ENCODE measurements at regions not wholly inside any gene's neighbourhood (a gene's known extent, or its start where the extent isn't known, plus 50 kb on each side); places are given as distances from the start of the nearest gene placed in this dataset.

GRCh38 chr1:61531716-61532115 is 193.2 kb downstream of the TM2D1 start:
- ChIA-PET CTCF (no interaction called here), POLR2A (no interaction called here)
- H3K9me3 Mint-ChIP-seq = no peaks in the 10 kb centered on the region
- intact Hi-C loops (cut with micrococcal nuclease) = no loop called here
- DNase-seq = no peak
- ATAC-seq (ENCODE audit: low read depth) = no peak
- no peak for TF ChIP-seq CTCF (IDR thresholded peaks at IDR 0.05)
- H3K27me3 Mint-ChIP-seq = no peaks in the 10 kb centered on the region
- H3K4me3 Mint-ChIP-seq = no peak overlapping the region
- no peaks in the 10 kb centered on the region for H3K4me1 Mint-ChIP-seq
- no peak overlapping the region for H3K27ac Mint-ChIP-seq
- no peaks in the 10 kb centered on the region for H3K36me3 Mint-ChIP-seq (ENCODE audit: low read depth)

GRCh38 chr1:61523893-61524605 is 200.9 kb downstream of the TM2D1 start:
- TF ChIP-seq CTCF (IDR thresholded peaks at IDR 0.05) = no peak
- H3K4me1 Mint-ChIP-seq = no peaks in the 10 kb centered on the region
- ATAC-seq (ENCODE audit: low read depth) (no peak), DNase-seq (no peak)
- peaks cover 2% of the 10 kb centered on the region for H3K27me3 Mint-ChIP-seq
- no peaks in the 10 kb centered on the region for H3K36me3 Mint-ChIP-seq (ENCODE audit: low read depth)
- POLR2A ChIA-PET = no interaction called here
- no peaks in the 10 kb centered on the region for H3K9me3 Mint-ChIP-seq
- no peak overlapping the region for H3K27ac Mint-ChIP-seq
- H3K4me3 Mint-ChIP-seq = no peak overlapping the region
- intact Hi-C loops (cut with micrococcal nuclease) = no loop called here
- CTCF ChIA-PET = no interaction called here

- no peak overlapping the region for H3K4me3 Mint-ChIP-seq
- ChIA-PET CTCF (no interaction called here), POLR2A (no interaction called here)
- no peak for ATAC-seq (ENCODE audit: low read depth)
- no peaks in the 10 kb centered on the region for H3K9me3 Mint-ChIP-seq
- intact Hi-C loops (cut with micrococcal nuclease) = no loop called here
- no peak for DNase-seq
- peaks cover 2% of the 10 kb centered on the region for H3K27me3 Mint-ChIP-seq
- no peaks in the 10 kb centered on the region for H3K4me1 Mint-ChIP-seq
- no peaks in the 10 kb centered on the region for H3K36me3 Mint-ChIP-seq (ENCODE audit: low read depth)
- H3K27ac Mint-ChIP-seq = no peak overlapping the region
- TF ChIP-seq CTCF (IDR thresholded peaks at IDR 0.05) = no peak
These were observed 201.7 kb downstream of the TM2D1 start for GRCh38 chr1:61523229-61523628.

GRCh38 chr1:61520401-61520800 is 204.5 kb downstream of the TM2D1 start:
- H3K4me1 Mint-ChIP-seq = no peaks in the 10 kb centered on the region
- no peaks in the 10 kb centered on the region for H3K27me3 Mint-ChIP-seq
- no peaks in the 10 kb centered on the region for H3K9me3 Mint-ChIP-seq
- no peak overlapping the region for H3K27ac Mint-ChIP-seq
- ChIA-PET CTCF (interaction anchor here (1.3 kb wide), 1 partner anchor 10 kb away, joined by 3 read pairs; no protein-coding TSS in a partner anchor), POLR2A (no interaction called here)
- TF ChIP-seq CTCF (IDR thresholded peaks at IDR 0.05) = no peak
- DNase-seq (no peak), ATAC-seq (ENCODE audit: low read depth) (no peak)
- intact Hi-C loops (cut with micrococcal nuclease) = no loop called here
- H3K4me3 Mint-ChIP-seq = no peak overlapping the region
- H3K36me3 Mint-ChIP-seq (ENCODE audit: low read depth) = no peaks in the 10 kb centered on the region

GRCh38 chr1:61519631-61520030 is 205.3 kb downstream of the TM2D1 start:
- H3K4me1 Mint-ChIP-seq = no peaks in the 10 kb centered on the region
- H3K27me3 Mint-ChIP-seq = no peaks in the 10 kb centered on the region
- ATAC-seq (ENCODE audit: low read depth) = no peak
- no peak overlapping the region for H3K27ac Mint-ChIP-seq
- no peak overlapping the region for H3K4me3 Mint-ChIP-seq
- no peak for DNase-seq
- no peaks in the 10 kb centered on the region for H3K9me3 Mint-ChIP-seq
- ChIA-PET POLR2A (no interaction called here), CTCF (interaction anchor here (1.3 kb wide), 1 partner anchor 10 kb away, joined by 3 read pairs; no protein-coding TSS in a partner anchor)
- intact Hi-C loops (cut with micrococcal nuclease) = no loop called here
- H3K36me3 Mint-ChIP-seq (ENCODE audit: low read depth) = no peaks in the 10 kb centered on the region
- TF ChIP-seq CTCF (IDR thresholded peaks at IDR 0.05) = no peak

All from activated B cell treated with CpG ODN at 0.5 μM for 24 hours (primary cell).